GM12891 (cell line): ENCODE measurements at regions not wholly inside any gene's neighbourhood (a gene's known extent, or its start where the extent isn't known, plus 50 kb on each side); places are given as distances from the start of the nearest gene placed in this dataset.

Experiments
- PAX5 ChIP-seq: IDR thresholded peaks from 2 replicates; pipeline ENCODE4 v1.6.1; 2011; ENCODE audit warnings: low read length, moderate library complexity, mild to moderate bottlenecking; ENCODE audit not compliant: insufficient read depth, severe bottlenecking
- POLR2A ChIP-seq: IDR thresholded peaks from 2 replicates; pipeline ENCODE4 v1.6.1; 2011; ENCODE audit warnings: low read depth, low read length, control low read depth
- POLR2AphosphoS5 ChIP-seq: IDR thresholded peaks from 2 replicates; pipeline ENCODE4 v1.6.1; 2011; ENCODE audit warnings: low read depth, low read length, control low read depth
- POU2F2 ChIP-seq: IDR thresholded peaks from 2 replicates; pipeline ENCODE4 v1.6.1; 2011; ENCODE audit warnings: low read depth, mild to moderate bottlenecking, control low read depth, low read length, moderate library complexity
- SPI1 ChIP-seq: IDR thresholded peaks from 2 replicates; pipeline ENCODE4 v1.6.1; 2011; ENCODE audit warnings: low read depth, low read length, control low read depth
- TAF1 ChIP-seq: IDR thresholded peaks from 2 replicates; pipeline ENCODE4 v1.6.1; 2011; ENCODE audit warnings: low read depth, low read length, control low read depth

DNA sequence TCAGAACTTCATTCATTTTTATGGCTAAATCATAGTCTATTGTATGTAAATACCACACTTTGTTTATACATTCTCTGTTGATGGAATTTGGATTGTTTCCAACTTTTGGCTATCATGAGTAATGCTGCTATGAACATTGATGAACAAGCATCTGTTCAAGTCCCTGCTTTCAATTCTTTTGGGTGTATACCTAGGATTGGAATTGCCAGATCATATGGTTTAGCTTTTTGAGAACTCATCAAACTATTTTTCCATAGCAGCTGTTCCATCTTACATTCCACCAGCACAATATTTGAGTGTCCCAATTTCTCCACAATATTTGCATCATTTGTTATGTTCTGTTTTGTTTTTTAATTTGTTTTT, 52.3 kb upstream of the CCND2 start:
- TF ChIP-seq POLR2A: no peak
- TF ChIP-seq POU2F2: no peak
- TF ChIP-seq POLR2AphosphoS5: no peak
- no peak for TF ChIP-seq PAX5
- TF ChIP-seq SPI1: no peak
- TF ChIP-seq TAF1: no peak
